Psoas muscle (tissue), 7 donors: ENCODE measurements at regions not wholly inside any gene's neighbourhood (a gene's known extent, or its start where the extent isn't known, plus 50 kb on each side); places are given as distances from the start of the nearest gene placed in this dataset.

Experiments used
- ATAC-seq, 4 donors: fragments of 200-7000 bp; cut with Tn5 transposase; one replicate each; pipeline ENCODE4 v1.9.1; 2020; ENCODE audit warnings: moderate library complexity in 3 of 4, mild to moderate bottlenecking in 2 of 4
- DNase-seq, 2 donors: peaks; one replicate each; pipeline ENCODE4 v3.0.0-alpha.2; 2020
- H3K27ac ChIP-seq: fragments of 200-600 bp; one replicate; pipeline ENCODE4 v1.8.0; 2022
- H3K27me3 ChIP-seq, 3 donors: fragments of 200-600 bp in 1 of 3; one replicate each; pipeline versions ENCODE4 v1.6.1 to v1.8.0; 2013 to 2022; ENCODE audit warnings: low read length in 2 of 3, mild to moderate bottlenecking in 2 of 3, moderate library complexity in 1 of 3; ENCODE audit not compliant: insufficient read depth in 3 of 3
- H3K36me3 ChIP-seq, 2 donors: fragments of 200-600 bp in 1 of 2; one replicate each; pipeline versions ENCODE4 v1.6.1 to v1.8.0; 2013 to 2022; ENCODE audit warnings: low read depth in 1 of 2, mild to moderate bottlenecking in 1 of 2, moderate library complexity in 1 of 2; ENCODE audit not compliant: insufficient read depth in 1 of 2
- H3K4me1 ChIP-seq: fragments of 200-600 bp; one replicate; pipeline ENCODE4 v1.8.0; 2022
- H3K4me3 ChIP-seq: fragments of 200-600 bp; one replicate; pipeline ENCODE4 v1.8.0; 2022; ENCODE audit warnings: mild to moderate bottlenecking
- H3K9me3 ChIP-seq: fragments of 200-600 bp; one replicate; pipeline ENCODE4 v1.8.0; 2022
- CTCF ChIP-seq: fragments of 200-600 bp; IDR thresholded peaks from one replicate; pipeline ENCODE4 v1.8.0; 2022; ENCODE audit warnings: antibody characterized with exemption
- WGBS, 3 donors: extraction: QIAGEN DNeasy Blood & Tissue Kit; methylation state at CpG; one replicate each; pipeline versions ENCODE4 v1.1.6 to v1.1.7; 2013; 5-methylcytosine and 5-hydroxymethylcytosine counted together
- intact Hi-C, 2 donors: fragments of 100-400 bp; cut with DNase I; formaldehyde crosslinking; loops; one replicate each; pipeline versions ENCODE4 v1.11.0 to v1.14.2; 2022
- donor health status: healthy with polysubstance abuse.
- donor health status: DM: no; HTN: no; CAD: no; lungs with moderate emphysema.
- donor health status: Bipolar disorder and iron deficiency.
- donor health status: healthy.
- donor health status: DM: yes; HTN: yes; CAD: no.
- donor health status: DM: no; HTN: no; CAD: no.
- donor health status: DM: yes; HTN: yes; CAD: no.

- Histone ChIP-seq H3K27ac (no peak overlapping the region), H3K27me3 (no peaks in the 10 kb centered on the region), H3K4me3 (no peak overlapping the region), H3K36me3 (no peaks in the 10 kb centered on the region), H3K9me3 (no peaks in the 10 kb centered on the region), H3K4me1 (no peaks in the 10 kb centered on the region)
- 44 to 59% (median 47%) methylated on average over 3 of the region's 3 CpGs for WGBS, 3 donors
- no peak for DNase-seq
- ATAC-seq = no peak
- intact Hi-C loops = no loop called here
- no peak for TF ChIP-seq CTCF
Observed at GRCh38 chr9:75471549-75472114, 383.3 kb downstream of the OSTF1 start.

GRCh38 chr9:75482566-75482965, 394.3 kb downstream of the OSTF1 start:
- Histone ChIP-seq H3K4me3 (no peak overlapping the region), H3K36me3 (no peaks in the 10 kb centered on the region), H3K27ac (no peak overlapping the region), H3K4me1 (no peaks in the 10 kb centered on the region), H3K27me3 (no peaks in the 10 kb centered on the region), H3K9me3 (no peaks in the 10 kb centered on the region)
- no peak for DNase-seq
- intact Hi-C loops = no loop called here
- no peak for TF ChIP-seq CTCF
- ATAC-seq = no peak
- 73 to 86% (median 76%) methylated on average over 2 of the region's 2 CpGs for WGBS, 3 donors

- 18 to 25% (median 18%) methylated on average over 2 of the region's 2 CpGs for WGBS, 3 donors
- ATAC-seq = no peak
- intact Hi-C loops = no loop called here
Observed at GRCh38 chr9:75483636-75484035, 395.3 kb downstream of the OSTF1 start.

GRCh38 chr9:75487856-75488718, 399.8 kb downstream of the OSTF1 start:
- intact Hi-C loops = no loop called here
- 37 to 56% (median 46%) methylated on average over 5 of the region's 5 CpGs for WGBS, 3 donors

More at GRCh38 chr9:75483636-75484035, 395.3 kb downstream of the OSTF1 start:
- no peaks in the 10 kb centered on the region for H3K4me1 ChIP-seq
- no peak for TF ChIP-seq CTCF
- no peak overlapping the region for H3K27ac ChIP-seq
- H3K27me3 ChIP-seq = no peaks in the 10 kb centered on the region
- H3K4me3 ChIP-seq = no peak overlapping the region
- no peaks in the 10 kb centered on the region for H3K36me3 ChIP-seq
- no peaks in the 10 kb centered on the region for H3K9me3 ChIP-seq
- DNase-seq = no peak

More at GRCh38 chr9:75487856-75488718, 399.8 kb downstream of the OSTF1 start:
- TF ChIP-seq CTCF = no peak
- Histone ChIP-seq H3K4me3 (no peak overlapping the region), H3K27me3 (no peaks in the 10 kb centered on the region), H3K36me3 (no peaks in the 10 kb centered on the region), H3K27ac (no peak overlapping the region), H3K4me1 (no peaks in the 10 kb centered on the region), H3K9me3 (no peaks in the 10 kb centered on the region)
- peak in 3 of 4 donors; percentile 11 to 40 (median 32) for ATAC-seq
- peak in 1 of 2 donors; percentile 47 for DNase-seq
